Keratinocyte (primary cell): ENCODE measurements at regions not wholly inside any gene's neighbourhood (a gene's known extent, or its start where the extent isn't known, plus 50 kb on each side); places are given as distances from the start of the nearest gene placed in this dataset.

Source experiments
- DNase-seq: peaks from one replicate; pipeline ENCODE4 v3.0.0-alpha.2; 2011; ENCODE audit warnings: low read depth, missing footprints, low spot score
- FAIRE-seq: peaks from 2 replicates; lab custom pipeline; 2011; peaks lifted over from hg19 to GRCh38; lab: Jason Lieb, UNC
- H2AFZ ChIP-seq: 2 replicates; pipeline ENCODE4 v1.6.0; 2012; ENCODE audit warnings: low read length, control low read depth, inconsistent platforms; ENCODE audit not compliant: control insufficient read depth
- H3K27ac ChIP-seq: 2 replicates; pipeline ENCODE4 v1.5.1; 2011; ENCODE audit warnings: low read length; ENCODE audit not compliant: control insufficient read depth, insufficient read depth
- H3K27me3 ChIP-seq: 3 replicates; pipeline ENCODE4 v1.6.0; 2011; ENCODE audit warnings: low read length; ENCODE audit not compliant: control insufficient read depth, insufficient read depth; ENCODE audit errors: extremely low read depth
- H3K36me3 ChIP-seq, 2 experiments: 2 replicates in 1 of 2; 3 replicates in 1 of 2; pipeline ENCODE4 v1.5.1; 2011; ENCODE audit warnings: low read length in 2 of 2, mild to moderate bottlenecking in 1 of 2; ENCODE audit not compliant: control insufficient read depth in 2 of 2, insufficient read depth in 2 of 2; ENCODE audit errors: extremely low read depth in 1 of 2
- H3K4me1 ChIP-seq: 3 replicates; pipeline ENCODE4 v1.5.1; 2011; ENCODE audit warnings: low read length; ENCODE audit not compliant: control insufficient read depth, insufficient read depth; ENCODE audit errors: extremely low read depth
- H3K4me2 ChIP-seq: 3 replicates; pipeline ENCODE4 v1.6.0; 2011; ENCODE audit warnings: low read depth, low read length; ENCODE audit not compliant: control insufficient read depth, insufficient read depth; ENCODE audit errors: extremely low read depth
- H3K4me3 ChIP-seq, 3 experiments: fragments of 200-600 bp in 1 of 3; sonication (generic) in 1 of 3; 2 replicates in 2 of 3; 3 replicates in 1 of 3; pipeline ENCODE4 v1.5.1; 2011 to 2016; ENCODE audit warnings: low read length in 3 of 3, mild to moderate bottlenecking in 3 of 3, control low read depth in 2 of 3, inconsistent platforms in 1 of 3, low read depth in 1 of 3, mixed read lengths in 1 of 3, mixed run types in 1 of 3, moderate library complexity in 1 of 3; ENCODE audit not compliant: control insufficient read depth in 2 of 3, insufficient read depth in 2 of 3; ENCODE audit errors: extremely low read depth in 1 of 3
- H3K79me2 ChIP-seq: 2 replicates; pipeline ENCODE4 v1.6.0; 2012; ENCODE audit warnings: low read length; ENCODE audit not compliant: control insufficient read depth, insufficient read depth
- H3K9ac ChIP-seq: 3 replicates; pipeline ENCODE4 v1.6.0; 2011; ENCODE audit warnings: low read length; ENCODE audit not compliant: control insufficient read depth, insufficient read depth; ENCODE audit errors: extremely low read depth
- H3K9me1 ChIP-seq: 3 replicates; pipeline ENCODE4 v1.6.0; 2011; ENCODE audit warnings: low read length; ENCODE audit not compliant: control insufficient read depth, insufficient read depth; ENCODE audit errors: extremely low read depth
- H3K9me3 ChIP-seq: 2 replicates; pipeline ENCODE4 v1.5.1; 2012; ENCODE audit warnings: low read depth, low read length; ENCODE audit not compliant: control insufficient read depth
- H4K20me1 ChIP-seq: 3 replicates; pipeline ENCODE4 v1.6.0; 2011; ENCODE audit warnings: low read length; ENCODE audit not compliant: control insufficient read depth, insufficient read depth; ENCODE audit errors: extremely low read depth
- EZH2 ChIP-seq: IDR thresholded peaks from one replicate; pipeline ENCODE4 v1.6.1; 2012; ENCODE audit warnings: inconsistent platforms, mild to moderate bottlenecking, low read length, moderate library complexity
- dilution Hi-C: fragments of 300-500 bp; cut with MboI; formaldehyde crosslinking; loops from one replicate; pipeline ENCODE4 v1.7.0; 2020; ENCODE audit warnings: low sequenced_read_pairs; ENCODE audit not compliant: extremely low pct_ligation_motif_present
- TF ChIP-seq, protein P1 (sequence below), 3 experiments: IDR thresholded peaks in 1 of 3; conservative IDR thresholded peaks in 1 of 3; optimal IDR thresholded peaks in 1 of 3; 2 replicates in 2 of 3; 3 replicates in 1 of 3; pipeline versions ENCODE3 to v1.5.1; 2011; ENCODE audit warnings: low read length in 3 of 3, mild to moderate bottlenecking in 3 of 3, moderate library complexity in 2 of 3, control low read depth in 1 of 3, inconsistent platforms in 1 of 3; ENCODE audit not compliant: insufficient read depth in 2 of 3; ENCODE audit errors: extremely low read depth in 1 of 3

DNA sequence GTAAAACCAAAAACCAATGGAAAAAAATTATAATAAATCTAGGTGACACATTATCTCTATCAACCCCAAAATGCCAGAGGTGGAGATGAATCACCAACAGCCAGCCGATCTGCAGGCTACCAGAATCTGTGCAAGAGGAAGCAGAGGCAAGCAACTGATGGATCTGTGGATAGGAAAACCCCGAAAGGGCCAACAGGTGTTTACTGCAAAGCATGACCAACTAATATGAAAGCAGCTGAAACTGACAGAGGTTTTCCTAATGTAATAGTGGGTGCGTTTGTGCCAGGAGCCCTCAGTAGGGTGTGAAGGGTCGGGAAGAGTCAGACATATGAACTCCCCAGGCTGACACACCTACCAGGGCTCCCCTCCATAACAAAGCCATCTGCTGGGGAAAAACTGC is 554.6 kb downstream of the RFC3 start:
- dilution Hi-C loops, result no loop called here
- Histone ChIP-seq H3K9me3 (no peaks in the 10 kb centered on the region), H3K4me2 (no peak overlapping the region), H3K4me3 (no peak overlapping the region), H3K27ac (no peak overlapping the region), H3K79me2 (no peaks in the 10 kb centered on the region), H3K27me3 (no peaks in the 10 kb centered on the region), H4K20me1 (no peaks in the 10 kb centered on the region), H2AFZ (no peak overlapping the region), H3K4me1 (no peaks in the 10 kb centered on the region), H3K9ac (no peak overlapping the region), H3K36me3 (no peaks in the 10 kb centered on the region), H3K9me1 (no peaks in the 10 kb centered on the region)
- DNase-seq (no peak), FAIRE-seq (no peak)
- TF ChIP-seq, protein P1, sequence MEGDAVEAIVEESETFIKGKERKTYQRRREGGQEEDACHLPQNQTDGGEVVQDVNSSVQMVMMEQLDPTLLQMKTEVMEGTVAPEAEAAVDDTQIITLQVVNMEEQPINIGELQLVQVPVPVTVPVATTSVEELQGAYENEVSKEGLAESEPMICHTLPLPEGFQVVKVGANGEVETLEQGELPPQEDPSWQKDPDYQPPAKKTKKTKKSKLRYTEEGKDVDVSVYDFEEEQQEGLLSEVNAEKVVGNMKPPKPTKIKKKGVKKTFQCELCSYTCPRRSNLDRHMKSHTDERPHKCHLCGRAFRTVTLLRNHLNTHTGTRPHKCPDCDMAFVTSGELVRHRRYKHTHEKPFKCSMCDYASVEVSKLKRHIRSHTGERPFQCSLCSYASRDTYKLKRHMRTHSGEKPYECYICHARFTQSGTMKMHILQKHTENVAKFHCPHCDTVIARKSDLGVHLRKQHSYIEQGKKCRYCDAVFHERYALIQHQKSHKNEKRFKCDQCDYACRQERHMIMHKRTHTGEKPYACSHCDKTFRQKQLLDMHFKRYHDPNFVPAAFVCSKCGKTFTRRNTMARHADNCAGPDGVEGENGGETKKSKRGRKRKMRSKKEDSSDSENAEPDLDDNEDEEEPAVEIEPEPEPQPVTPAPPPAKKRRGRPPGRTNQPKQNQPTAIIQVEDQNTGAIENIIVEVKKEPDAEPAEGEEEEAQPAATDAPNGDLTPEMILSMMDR (optimal IDR thresholded peaks at IDR 0.05 in 1 of 3, IDR thresholded peaks at IDR 0.05 in 1 of 3, conservative IDR thresholded peaks at IDR 0.05 in 1 of 3; ENCODE audit: extremely low read depth in 1 of 3, insufficient read depth in 2 of 3, low read length in 3 of 3), result no peak
- no peak for TF ChIP-seq EZH2

DNA sequence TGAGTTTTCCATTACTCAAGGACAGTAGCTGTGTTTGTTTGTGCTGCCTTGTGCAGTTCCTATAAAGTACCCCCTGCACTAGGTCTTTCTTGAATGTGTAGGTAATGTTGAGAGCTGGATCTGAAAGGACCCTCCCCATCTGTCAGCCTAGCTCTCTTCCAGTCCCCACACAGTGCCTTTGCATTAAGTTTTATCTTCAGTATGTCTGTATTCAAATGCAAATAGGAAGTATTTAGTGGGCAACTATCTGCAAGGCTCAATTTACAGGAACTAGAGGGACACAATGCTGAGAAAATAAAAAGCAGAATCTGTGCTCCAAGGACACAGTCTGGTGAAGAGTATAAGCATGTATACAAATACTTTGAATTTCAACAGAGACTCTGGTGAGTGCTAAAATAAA is 558.5 kb downstream of the RFC3 start:
- Histone ChIP-seq H3K9me3 (no peaks in the 10 kb centered on the region), H3K36me3 (no peaks in the 10 kb centered on the region), H3K27me3 (no peaks in the 10 kb centered on the region), H3K9me1 (no peaks in the 10 kb centered on the region), H3K4me3 (no peak overlapping the region), H3K27ac (no peak overlapping the region), H3K4me1 (no peaks in the 10 kb centered on the region), H3K4me2 (no peak overlapping the region), H2AFZ (no peak overlapping the region), H4K20me1 (no peaks in the 10 kb centered on the region), H3K79me2 (no peaks in the 10 kb centered on the region), H3K9ac (no peak overlapping the region)
- no peak for FAIRE-seq
- TF ChIP-seq EZH2, result no peak
- TF ChIP-seq, protein P1 (optimal IDR thresholded peaks at IDR 0.05 in 1 of 3, IDR thresholded peaks at IDR 0.05 in 1 of 3, conservative IDR thresholded peaks at IDR 0.05 in 1 of 3; ENCODE audit: extremely low read depth in 1 of 3, insufficient read depth in 2 of 3, low read length in 3 of 3), result no peak
- dilution Hi-C loops, result no loop called here
- DNase-seq, result no peak
